ENCODE measurements at regions not wholly inside any gene's neighbourhood (a gene's known extent, or its start where the extent isn't known, plus 50 kb on each side); places are given as distances from the start of the nearest gene placed in this dataset.
A peak's percentile ranks its signal among the peaks of the same experiment; 100 is the strongest.

DNA sequence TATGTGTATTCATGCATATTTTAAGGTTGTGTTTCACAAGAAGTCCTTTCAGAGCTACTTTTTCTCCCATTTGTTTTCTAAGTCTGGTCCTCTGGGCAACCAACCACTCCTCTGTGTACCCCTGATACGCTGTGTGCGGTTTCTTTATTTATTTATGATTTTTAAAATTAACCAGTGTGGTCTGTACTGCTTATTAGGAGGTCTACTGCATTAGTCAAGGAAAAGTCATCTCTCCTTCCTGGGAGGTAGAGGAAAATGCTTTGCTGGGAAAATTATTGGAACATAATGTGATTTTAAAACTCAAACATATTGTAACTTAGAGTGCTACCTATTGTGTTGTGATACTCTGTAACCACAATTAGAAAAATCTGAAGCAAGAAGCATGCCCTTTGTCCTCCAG is 1404.3 kb downstream of the SUCLG1 start:
- ATAC-seq (no peak), DNase-seq (ENCODE audit: extremely low read depth in 1 of 4, low spot score in 3 of 4) (no peak), FAIRE-seq (no peak)
- no peak overlapping the region for H3K4me2 ChIP-seq (ENCODE audit: insufficient read depth, low read length)
- H3K36me3 ChIP-seq (ENCODE audit: control insufficient read depth, insufficient read depth, low read length), result no peaks in the 10 kb centered on the region
- H3K4me1 ChIP-seq (replicated peaks in 1 of 2; ENCODE audit: control insufficient read depth in 2 of 2, insufficient read depth in 2 of 2, low read length in 2 of 2), result no peaks in the 10 kb centered on the region
- no peaks in the 10 kb centered on the region for H3K9me3 ChIP-seq (replicated peaks; ENCODE audit: control insufficient read depth, insufficient read depth, low read depth, low read length)
- BruUV-seq (replicated peaks), result no TSS peak
- H4K20me1 ChIP-seq (replicated peaks; ENCODE audit: control insufficient read depth, insufficient read depth, low read length), result no peaks in the 10 kb centered on the region
- no peak overlapping the region for H3K9ac ChIP-seq (ENCODE audit: insufficient read depth in 1 of 2, low read depth in 2 of 2, low read length in 2 of 2)
- no peaks in the 10 kb centered on the region for H3K9me1 ChIP-seq (ENCODE audit: control insufficient read depth, insufficient read depth, low read length)
- 0% methylated on average over 2 of the region's 2 CpGs for WGBS (ENCODE audit: insufficient coverage, low coverage, missing lambda C conversion rate)
- ChIA-PET POLR2A (no interaction called here), CTCF (ENCODE audit: low intra/inter-chr PET ratio) (no interaction called here)
- TF ChIP-seq DNMT1 (IDR thresholded peaks at IDR 0.05), result no peak
- no peak for TF ChIP-seq ZNF785 (CRISPR knock-in tag; IDR thresholded peaks at IDR 0.05)
- no peak for TF ChIP-seq SRSF9 (IDR thresholded peaks at IDR 0.05; ENCODE audit: borderline replicate concordance, low read depth, low read length)
- no peak for TF ChIP-seq ZNF263 (CRISPR knock-in tag; IDR thresholded peaks at IDR 0.05; ENCODE audit: borderline replicate concordance)
- no peak for TF ChIP-seq SPI1 (IDR thresholded peaks at IDR 0.05; ENCODE audit: borderline replicate concordance, low read depth, low read length)
- intact Hi-C loops (cut with micrococcal nuclease), result no loop called here
- no peak overlapping the region for H2AFZ ChIP-seq (ENCODE audit: low read depth, low read length)
- no peaks in the 10 kb centered on the region for H3K27me3 ChIP-seq (ENCODE audit: control insufficient read depth in 2 of 2, insufficient read depth in 2 of 2, low read length in 2 of 2)
- H3K27ac ChIP-seq (ENCODE audit: extremely low read depth, low read depth, low read length), result no peak overlapping the region
- H3K4me3 ChIP-seq, result no peak overlapping the region
- in situ Hi-C loops (cut with MboI), result no loop called here
- H3K79me2 ChIP-seq (ENCODE audit: control insufficient read depth, insufficient read depth, low read length), result no peaks in the 10 kb centered on the region

DNA sequence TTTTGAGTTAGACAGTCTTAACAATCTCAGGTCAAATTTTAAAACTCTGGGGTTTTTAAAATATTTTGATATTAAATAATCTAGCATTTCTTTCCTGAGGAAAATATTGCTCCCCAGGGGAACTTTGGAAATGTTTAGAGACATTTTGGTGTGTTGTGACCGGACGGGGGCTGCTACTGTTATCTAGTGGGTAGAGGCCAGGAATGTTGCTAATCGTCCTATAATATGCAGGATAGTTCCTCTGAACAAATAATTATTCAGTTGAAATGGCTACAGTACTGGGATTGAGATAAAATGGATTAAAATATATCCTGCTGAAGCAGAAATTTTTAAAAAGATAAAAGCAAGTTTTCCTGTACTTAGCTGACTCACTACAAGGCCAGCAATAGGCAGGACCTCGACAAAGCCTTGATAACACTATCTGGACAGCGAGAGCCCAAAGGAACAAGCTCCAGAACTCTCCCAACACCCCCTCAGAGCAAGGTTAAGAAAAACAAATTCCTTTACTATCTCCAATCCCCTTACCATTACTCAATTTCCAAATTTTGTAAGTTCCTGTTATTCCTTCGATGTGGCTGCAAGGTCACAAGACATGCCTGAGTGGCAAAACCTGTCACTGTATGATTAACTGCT is 1407.4 kb downstream of the SUCLG1 start:
- in situ Hi-C loops (cut with MboI) (no loop called here), intact Hi-C loops (cut with micrococcal nuclease) (no loop called here)
- no TSS peak for BruUV-seq (replicated peaks)
- H3K4me2 ChIP-seq (ENCODE audit: insufficient read depth, low read length), result no peak overlapping the region
- H3K9ac ChIP-seq (ENCODE audit: insufficient read depth in 1 of 2, low read depth in 2 of 2, low read length in 2 of 2), result no peak overlapping the region
- no peaks in the 10 kb centered on the region for H3K9me1 ChIP-seq (ENCODE audit: control insufficient read depth, insufficient read depth, low read length)
- CTCF ChIA-PET (ENCODE audit: low intra/inter-chr PET ratio), result no interaction called here
- no peaks in the 10 kb centered on the region for H3K36me3 ChIP-seq (ENCODE audit: control insufficient read depth, insufficient read depth, low read length)
- no peak overlapping the region for H2AFZ ChIP-seq (ENCODE audit: low read depth, low read length)
- no peak for FAIRE-seq
- H3K4me3 ChIP-seq, result no peak overlapping the region
- DNase-seq (ENCODE audit: extremely low read depth in 1 of 4, low spot score in 3 of 4), result peak in 1 of 4 experiments; percentile 6
- H3K27ac ChIP-seq (ENCODE audit: extremely low read depth, low read depth, low read length), result no peak overlapping the region
- POLR2A ChIA-PET, result no interaction called here
- H4K20me1 ChIP-seq (replicated peaks; ENCODE audit: control insufficient read depth, insufficient read depth, low read length), result no peaks in the 10 kb centered on the region
- H3K9me3 ChIP-seq (replicated peaks; ENCODE audit: control insufficient read depth, insufficient read depth, low read depth, low read length), result no peaks in the 10 kb centered on the region
- no peak for ATAC-seq
- no peaks in the 10 kb centered on the region for H3K79me2 ChIP-seq (ENCODE audit: control insufficient read depth, insufficient read depth, low read length)
- WGBS (ENCODE audit: insufficient coverage, low coverage, missing lambda C conversion rate), result 2% methylated on average over 6 of the region's 6 CpGs
- no peaks in the 10 kb centered on the region for H3K4me1 ChIP-seq (replicated peaks in 1 of 2; ENCODE audit: control insufficient read depth in 2 of 2, insufficient read depth in 2 of 2, low read length in 2 of 2)
- TF ChIP-seq EZH2 (IDR thresholded peaks at IDR 0.05; ENCODE audit: borderline replicate concordance, low read depth, low read length) (no peak), MEIS2 (IDR thresholded peaks at IDR 0.05; ENCODE audit: partially characterized antibody) (peak; percentile 19)
- H3K27me3 ChIP-seq (ENCODE audit: control insufficient read depth in 2 of 2, insufficient read depth in 2 of 2, low read length in 2 of 2), result no peaks in the 10 kb centered on the region
